GM12878 (cell line): ENCODE measurements at regions not wholly inside any gene's neighbourhood (a gene's known extent, or its start where the extent isn't known, plus 50 kb on each side); places are given as distances from the start of the nearest gene placed in this dataset.

Experiments
- BCL3 ChIP-seq: IDR thresholded peaks from 2 replicates; pipeline ENCODE4 v1.6.1; 2011; ENCODE audit warnings: borderline replicate concordance, low read depth, mild to moderate bottlenecking, moderate library complexity, low read length; ENCODE audit not compliant: insufficient read depth, poor library complexity, severe bottlenecking
- ETV6 ChIP-seq, 2 experiments: fragments of 450-650 bp in 1 of 2; IDR thresholded peaks in 1 of 2; conservative IDR thresholded peaks in 1 of 2; 2 replicates each; pipeline ENCODE4 v1.6.1; 2014; ENCODE audit warnings: antibody characterized with exemption in 1 of 2, borderline replicate concordance in 1 of 2, low read depth in 1 of 2, mild to moderate bottlenecking in 1 of 2, moderate library complexity in 1 of 2
- MXI1 ChIP-seq: fragments of 150-350 bp; IDR thresholded peaks from 2 replicates; pipeline ENCODE4 v1.6.1; 2011; ENCODE audit warnings: low read depth, mild to moderate bottlenecking, inconsistent platforms, low read length, improper control_type of control experiment
- POLR2AphosphoS2 ChIP-seq: IDR thresholded peaks from 2 replicates; pipeline ENCODE4 v1.6.1; 2011; ENCODE audit warnings: low read depth, mild to moderate bottlenecking, low read length, improper control_type of control experiment, moderate library complexity
- POU2F2 ChIP-seq: IDR thresholded peaks from 3 replicates; pipeline ENCODE4 v1.6.1; 2011; ENCODE audit warnings: low read depth, mild to moderate bottlenecking, low read length, borderline replicate concordance
- PRDM15 ChIP-seq: fragments of 450-650 bp; formaldehyde crosslinking; IDR thresholded peaks from 2 replicates; pipeline ENCODE4 v1.4.0; 2020; ENCODE audit warnings: mild to moderate bottlenecking, moderate library complexity
- RB1 ChIP-seq: fragments of 450-650 bp; formaldehyde crosslinking; IDR thresholded peaks from 2 replicates; pipeline ENCODE4 v1.6.1; 2017; ENCODE audit warnings: mild to moderate bottlenecking, borderline replicate concordance
- ZNF274 ChIP-seq: IDR thresholded peaks from one replicate; pipeline ENCODE4 v1.8.0; 2011; ENCODE audit not compliant: insufficient read length, insufficient read depth

DNA sequence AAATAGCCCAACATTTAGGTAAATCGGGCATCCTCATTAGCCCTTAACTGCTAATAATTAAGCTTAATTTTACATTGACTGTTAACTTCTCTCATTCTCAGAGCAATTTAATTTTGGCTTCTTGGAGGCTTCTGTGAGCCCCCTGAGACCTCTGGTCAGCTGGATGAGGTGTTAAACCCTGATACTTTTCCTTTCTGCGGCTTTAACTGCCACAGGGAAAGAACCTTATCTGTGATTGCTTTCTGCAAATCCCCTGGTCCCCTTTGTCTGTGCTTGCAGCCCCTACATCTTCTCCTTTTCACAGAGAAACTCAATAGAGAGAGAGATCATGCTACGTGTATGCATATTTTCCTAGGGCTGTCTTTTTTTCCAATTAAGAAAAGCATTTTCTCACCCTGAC, 184.5 kb upstream of the CSF3R start (continued):
- TF ChIP-seq PRDM15 (no peak), BCL3 (no peak), MXI1 (no peak), POU2F2 (no peak), ETV6 (conservative IDR thresholded peaks at IDR 0.05 in 1 of 2, IDR thresholded peaks at IDR 0.05 in 1 of 2; ENCODE audit: borderline replicate concordance in 1 of 2, low read depth in 1 of 2) (no peak), ZNF274 (no peak), POLR2AphosphoS2 (no peak), RB1 (no peak)
